GM12865 (cell line): ENCODE measurements at regions not wholly inside any gene's neighbourhood (a gene's known extent, or its start where the extent isn't known, plus 50 kb on each side); places are given as distances from the start of the nearest gene placed in this dataset.

Experiments
- DNase-seq: peaks from one replicate; pipeline ENCODE4 v3.0.0; 2010; ENCODE audit warnings: low read depth
- H3K4me3 ChIP-seq: 2 replicates; pipeline ENCODE4 v1.5.1; 2011; ENCODE audit warnings: mild to moderate bottlenecking, low read depth, low read length, control low read depth
- TF ChIP-seq, protein P1 (sequence below): IDR thresholded peaks from 2 replicates; pipeline ENCODE4 v1.5.1; 2011; ENCODE audit warnings: low read length, control low read depth, low read depth, inconsistent platforms; ENCODE audit not compliant: insufficient read depth; ENCODE audit errors: missing control alignments

GRCh38 chr3:105958237-105959000, 89.6 kb upstream of the CBLB start:
- no peak for DNase-seq
- no peak overlapping the region for H3K4me3 ChIP-seq
- TF ChIP-seq, protein P1, sequence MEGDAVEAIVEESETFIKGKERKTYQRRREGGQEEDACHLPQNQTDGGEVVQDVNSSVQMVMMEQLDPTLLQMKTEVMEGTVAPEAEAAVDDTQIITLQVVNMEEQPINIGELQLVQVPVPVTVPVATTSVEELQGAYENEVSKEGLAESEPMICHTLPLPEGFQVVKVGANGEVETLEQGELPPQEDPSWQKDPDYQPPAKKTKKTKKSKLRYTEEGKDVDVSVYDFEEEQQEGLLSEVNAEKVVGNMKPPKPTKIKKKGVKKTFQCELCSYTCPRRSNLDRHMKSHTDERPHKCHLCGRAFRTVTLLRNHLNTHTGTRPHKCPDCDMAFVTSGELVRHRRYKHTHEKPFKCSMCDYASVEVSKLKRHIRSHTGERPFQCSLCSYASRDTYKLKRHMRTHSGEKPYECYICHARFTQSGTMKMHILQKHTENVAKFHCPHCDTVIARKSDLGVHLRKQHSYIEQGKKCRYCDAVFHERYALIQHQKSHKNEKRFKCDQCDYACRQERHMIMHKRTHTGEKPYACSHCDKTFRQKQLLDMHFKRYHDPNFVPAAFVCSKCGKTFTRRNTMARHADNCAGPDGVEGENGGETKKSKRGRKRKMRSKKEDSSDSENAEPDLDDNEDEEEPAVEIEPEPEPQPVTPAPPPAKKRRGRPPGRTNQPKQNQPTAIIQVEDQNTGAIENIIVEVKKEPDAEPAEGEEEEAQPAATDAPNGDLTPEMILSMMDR = no peak

DNA sequence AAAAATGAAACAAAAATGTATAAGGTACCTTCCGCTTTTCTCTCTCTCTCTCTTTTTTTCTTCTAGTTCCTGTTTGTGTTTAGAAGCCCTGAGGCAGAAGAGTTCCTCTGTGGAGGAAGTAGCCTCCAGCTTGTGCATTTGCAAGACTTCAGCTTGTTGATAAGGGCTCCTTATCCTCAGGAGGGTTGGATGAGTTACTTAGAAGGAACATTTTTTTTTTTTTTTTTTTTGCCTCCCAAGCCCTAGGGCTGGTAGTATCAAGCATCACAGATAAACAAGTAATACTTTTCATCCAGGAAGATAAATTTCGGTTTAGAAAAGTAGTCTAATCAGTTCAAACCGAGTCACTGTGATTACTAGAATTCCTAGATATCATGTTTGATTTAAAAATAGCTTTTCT, 91.0 kb upstream of the CBLB start:
- DNase-seq = no peak

DNA sequence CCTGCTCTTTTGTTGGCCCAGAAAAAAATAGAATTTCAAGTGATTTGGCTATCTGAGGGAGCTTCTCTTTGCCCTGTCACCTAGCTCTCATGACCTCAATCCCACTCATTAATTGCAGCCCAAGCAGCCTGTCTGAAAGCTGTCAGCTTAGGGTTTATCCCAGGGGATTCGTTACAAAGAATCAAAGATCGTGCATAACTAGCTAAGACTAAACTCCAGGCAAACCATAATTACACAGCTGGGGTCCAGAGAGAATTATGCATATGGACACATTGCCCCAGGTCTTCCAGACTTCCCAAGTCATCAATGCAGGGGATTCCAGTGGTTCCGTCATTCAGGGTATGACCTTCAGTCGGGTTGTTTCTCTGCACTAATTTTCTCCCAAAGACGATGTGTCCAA, 91.6 kb upstream of the CBLB start:
- no peak overlapping the region for H3K4me3 ChIP-seq
- TF ChIP-seq, protein P1 = no peak
- DNase-seq = no peak

More for the DNA sequence above, 91.0 kb upstream of the CBLB start:
- TF ChIP-seq, protein P1 = no peak
- no peak overlapping the region for H3K4me3 ChIP-seq

- TF ChIP-seq, protein P1 = no peak
- no peak for DNase-seq
- H3K4me3 ChIP-seq = no peak overlapping the region
Observed at GRCh38 chr3:105963161-105963560, 94.3 kb upstream of the CBLB start.

- DNase-seq = no peak
- TF ChIP-seq, protein P1 = no peak
Observed at GRCh38 chr3:105965384-105965783, 96.6 kb upstream of the CBLB start.

GRCh38 chr3:105967117-105967516, 98.3 kb upstream of the CBLB start:
- TF ChIP-seq, protein P1 = no peak
- no peak overlapping the region for H3K4me3 ChIP-seq
- DNase-seq = no peak

More at GRCh38 chr3:105965384-105965783, 96.6 kb upstream of the CBLB start:
- H3K4me3 ChIP-seq = no peak overlapping the region

GRCh38 chr3:105970283-105970682, 101.5 kb upstream of the CBLB start:
- TF ChIP-seq, protein P1 = no peak
- no peak overlapping the region for H3K4me3 ChIP-seq
- peak; percentile 16 for DNase-seq
